Endothelial cell of umbilical vein (primary cell): ENCODE measurements at regions not wholly inside any gene's neighbourhood (a gene's known extent, or its start where the extent isn't known, plus 50 kb on each side); places are given as distances from the start of the nearest gene placed in this dataset.

Source experiments
- BruUV-seq: library from RNA; stranded (reverse); fragments of 400-500 nt; replicated peaks from 2 replicates; lab custom pipeline; 2021; lab: Mats Ljungman, UMichigan
- CTCF ChIA-PET: fragments of 300-600, 350-600 bp; sonication (Branson Sonifier 250); formaldehyde crosslinking; loops from one replicate; lab custom pipeline; 2021; ENCODE audit warnings: antibody characterized with exemption, inconsistent platforms; lab: Charles Lee
- POLR2A ChIA-PET: fragments of 300-600, 350-600 bp; sonication (Branson Sonifier 250); formaldehyde crosslinking; loops from one replicate; lab custom pipeline; 2021; ENCODE audit warnings: antibody characterized with exemption, inconsistent platforms; lab: Charles Lee
- DNase-seq: peaks from one replicate; pipeline ENCODE4 v3.0.0-alpha.2; 2011; ENCODE audit warnings: low read depth, low spot score
- FAIRE-seq: peaks from 2 replicates; lab custom pipeline; 2011; peaks lifted over from hg19 to GRCh38; lab: Jason Lieb, UNC
- H2AFZ ChIP-seq: 2 replicates; pipeline ENCODE4 v1.6.0; 2012; ENCODE audit warnings: low read depth, low read length, control low read depth, inconsistent platforms
- H3K27ac ChIP-seq: 2 replicates; pipeline ENCODE4 v1.5.1; 2011; ENCODE audit warnings: low read depth, mild to moderate bottlenecking, control low read depth, low read length, moderate library complexity; ENCODE audit not compliant: insufficient read depth
- H3K27me3 ChIP-seq, 2 experiments: 2 replicates each; pipeline versions ENCODE4 v1.6.0 to v1.6.1; 2011; ENCODE audit warnings: low read length in 2 of 2, mixed read lengths in 1 of 2; ENCODE audit not compliant: control insufficient read depth in 2 of 2, insufficient read depth in 2 of 2
- H3K36me3 ChIP-seq, 2 experiments: 2 replicates in 1 of 2; 3 replicates in 1 of 2; pipeline ENCODE4 v1.5.1; 2011; ENCODE audit warnings: low read length in 2 of 2, mild to moderate bottlenecking in 1 of 2, moderate library complexity in 1 of 2; ENCODE audit not compliant: control insufficient read depth in 2 of 2, insufficient read depth in 2 of 2; ENCODE audit errors: extremely low read depth in 1 of 2
- H3K4me1 ChIP-seq: 3 replicates; pipeline ENCODE4 v1.5.1; 2011; ENCODE audit warnings: mild to moderate bottlenecking, low read length; ENCODE audit not compliant: control insufficient read depth, insufficient read depth; ENCODE audit errors: extremely low read depth
- H3K4me2 ChIP-seq: 2 replicates; pipeline ENCODE4 v1.6.1; 2011; ENCODE audit warnings: low read length, control low read depth, mixed read lengths; ENCODE audit not compliant: insufficient read depth
- H3K4me3 ChIP-seq, 3 experiments: fragments of 200-600 bp in 1 of 3; sonication (generic), shearing (Covaris generic) in 1 of 3; replicated peaks in 1 of 3; 2 replicates each; pipeline ENCODE4 v1.5.1; 2011 to 2016; ENCODE audit warnings: control low read depth in 3 of 3, low read length in 3 of 3, mild to moderate bottlenecking in 2 of 3, inconsistent platforms in 1 of 3, low read depth in 1 of 3, moderate library complexity in 1 of 3; ENCODE audit not compliant: insufficient read depth in 1 of 3
- H3K79me2 ChIP-seq: 2 replicates; pipeline ENCODE4 v1.6.0; 2012; ENCODE audit warnings: low read length, inconsistent platforms; ENCODE audit not compliant: control insufficient read depth, insufficient read depth
- H3K9ac ChIP-seq: replicated peaks from 2 replicates; pipeline ENCODE3; 2011; ENCODE audit warnings: low read length, control low read depth; ENCODE audit not compliant: insufficient read depth; ENCODE audit errors: extremely low read depth
- H3K9me1 ChIP-seq: replicated peaks from 3 replicates; pipeline ENCODE4 v1.6.0; 2011; ENCODE audit warnings: mild to moderate bottlenecking, low read length; ENCODE audit not compliant: control insufficient read depth, insufficient read depth; ENCODE audit errors: extremely low read depth
- H3K9me3 ChIP-seq: replicated peaks from 2 replicates; pipeline ENCODE4 v1.5.1; 2012; ENCODE audit warnings: low read length, inconsistent platforms; ENCODE audit not compliant: control insufficient read depth, insufficient read depth
- H4K20me1 ChIP-seq: replicated peaks from 2 replicates; pipeline ENCODE3; 2011; ENCODE audit warnings: mild to moderate bottlenecking, low read length; ENCODE audit not compliant: control insufficient read depth, insufficient read depth; ENCODE audit errors: extremely low read depth
- CTCF ChIP-seq, 2 donors: IDR thresholded peaks; 1 replicate in 1 of 2; 2 replicates in 1 of 2; pipeline ENCODE4 v1.5.1; 2011; ENCODE audit warnings: low read length in 2 of 2, mild to moderate bottlenecking in 2 of 2, moderate library complexity in 2 of 2, control low read depth in 1 of 2, inconsistent platforms in 1 of 2, low read depth in 1 of 2; ENCODE audit not compliant: insufficient read depth in 1 of 2; ENCODE audit errors: extremely low read depth in 1 of 2
- EZH2 ChIP-seq: IDR thresholded peaks from 2 replicates; pipeline ENCODE4 v1.6.1; 2012; ENCODE audit warnings: borderline replicate concordance, low read depth, mild to moderate bottlenecking, moderate library complexity, low read length, inconsistent platforms; ENCODE audit not compliant: severe bottlenecking
- FOS ChIP-seq: IDR thresholded peaks from 2 replicates; pipeline ENCODE4 v1.6.1; 2011; ENCODE audit warnings: mild to moderate bottlenecking, low read length, moderate library complexity, borderline replicate concordance; ENCODE audit not compliant: insufficient read depth
- GATA2 ChIP-seq: IDR thresholded peaks from 2 replicates; pipeline ENCODE4 v1.7.0; 2011; ENCODE audit warnings: low read depth, mild to moderate bottlenecking, moderate library complexity, mixed read lengths, low read length; ENCODE audit not compliant: insufficient read length, insufficient read depth
- JUN ChIP-seq: IDR thresholded peaks from 2 replicates; pipeline ENCODE4 v1.6.1; 2011; ENCODE audit warnings: borderline replicate concordance, low read depth; ENCODE audit not compliant: insufficient read length, insufficient read depth
- MYC ChIP-seq: IDR thresholded peaks from one replicate; pipeline ENCODE4 v1.6.1; 2011; ENCODE audit warnings: mild to moderate bottlenecking, low read depth, low read length
- POLR2A ChIP-seq: IDR thresholded peaks from 2 replicates; pipeline ENCODE4 v1.6.1; 2012; ENCODE audit warnings: low read depth, mild to moderate bottlenecking, control low read depth, low read length
- POLR2AphosphoS5 ChIP-seq: IDR thresholded peaks from 2 replicates; pipeline ENCODE4 v1.6.1; 2012; ENCODE audit warnings: low read depth, mild to moderate bottlenecking, control low read depth, low read length, moderate library complexity; ENCODE audit not compliant: insufficient read depth
- dilution Hi-C: fragments of 300-500 bp; cut with MboI; formaldehyde crosslinking; loops from one replicate; pipeline ENCODE4 v1.15.0; 2019; ENCODE audit warnings: low sequenced_read_pairs; ENCODE audit not compliant: extremely low pct_ligation_motif_present
- intact Hi-C: fragments of 100-400 bp; cut with micrococcal nuclease; formaldehyde crosslinking; loops from one replicate; pipeline ENCODE4 v1.10.0; 2022
- TF ChIP-seq, protein P1 (sequence below): IDR thresholded peaks from 2 replicates; pipeline ENCODE4 v1.6.1; 2011; ENCODE audit not compliant: insufficient read depth, insufficient read length

DNA sequence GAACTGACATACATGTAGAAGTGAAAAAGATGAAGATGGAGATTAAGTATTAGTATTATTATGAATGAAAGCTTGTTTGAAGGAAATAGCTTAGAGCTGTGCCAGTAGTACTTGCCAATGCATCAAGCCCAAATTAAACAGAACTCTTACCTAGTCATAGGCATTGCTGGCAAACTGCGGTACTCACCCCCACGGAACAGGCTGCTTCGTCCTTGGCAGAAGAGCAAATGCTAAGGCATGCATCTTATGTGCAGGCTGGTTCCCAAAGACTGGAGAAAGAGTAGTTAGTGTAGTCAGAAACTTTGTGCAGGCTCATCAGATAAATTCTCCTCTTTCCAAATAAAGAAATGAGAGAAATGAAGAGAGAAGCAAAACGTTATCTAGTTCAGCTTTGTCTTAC, 134.8 kb downstream of the CCDC59 start:
- Histone ChIP-seq H3K27ac (no peak overlapping the region), H4K20me1 (no peaks in the 10 kb centered on the region), H3K27me3 (no peaks in the 10 kb centered on the region), H3K4me3 (no peak overlapping the region), H3K36me3 (no peaks in the 10 kb centered on the region), H3K4me2 (no peak overlapping the region), H3K9me1 (no peaks in the 10 kb centered on the region), H3K79me2 (no peaks in the 10 kb centered on the region), H3K9ac (no peak overlapping the region), H3K9me3 (peaks cover 4% of the 10 kb centered on the region), H2AFZ (no peak overlapping the region), H3K4me1 (no peaks in the 10 kb centered on the region)
- ChIA-PET CTCF (no interaction called here), POLR2A (no interaction called here)
- no peak for TF ChIP-seq GATA2
- TF ChIP-seq, protein P1, sequence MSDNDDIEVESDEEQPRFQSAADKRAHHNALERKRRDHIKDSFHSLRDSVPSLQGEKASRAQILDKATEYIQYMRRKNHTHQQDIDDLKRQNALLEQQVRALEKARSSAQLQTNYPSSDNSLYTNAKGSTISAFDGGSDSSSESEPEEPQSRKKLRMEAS, result no peak
- TF ChIP-seq JUN, result no peak
- TF ChIP-seq MYC, result no peak
- TF ChIP-seq POLR2AphosphoS5, result no peak
- TF ChIP-seq FOS, result no peak
- no peak for TF ChIP-seq EZH2
- TF ChIP-seq POLR2A, result no peak
- TF ChIP-seq CTCF (IDR thresholded peaks at IDR 0.05; ENCODE audit: extremely low read depth in 1 of 2, insufficient read depth in 1 of 2, low read depth in 1 of 2, low read length in 2 of 2), result no peak
- intact Hi-C loops, result no loop called here
- dilution Hi-C loops, result no loop called here
- BruUV-seq, result no TSS peak
- FAIRE-seq (no peak), DNase-seq (no peak)
